Upper lobe of left lung (tissue), 4 donors: ENCODE measurements at regions not wholly inside any gene's neighbourhood (a gene's known extent, or its start where the extent isn't known, plus 50 kb on each side); places are given as distances from the start of the nearest gene placed in this dataset.

Experiments used
- EP300 ChIP-seq, 4 donors: sonication (generic); formaldehyde crosslinking; IDR thresholded peaks; one replicate each; pipeline ENCODE4 v1.5.1; 2017; ENCODE audit warnings: antibody characterized with exemption in 4 of 4, control low read depth in 2 of 4
- POLR2AphosphoS5 ChIP-seq, 2 donors: sonication (generic); formaldehyde crosslinking; IDR thresholded peaks; one replicate each; pipeline ENCODE4 v1.5.1; 2017; ENCODE audit warnings: antibody characterized with exemption in 2 of 2
- TF ChIP-seq, protein P1 (sequence below), 6 experiments: fragments of 450-650 bp in 4 of 6; fragments of 200-600 bp in 2 of 6; sonication (generic) in 2 of 6; IDR thresholded peaks; one replicate each; pipeline ENCODE4 v1.5.1; 2016 to 2019; ENCODE audit warnings: antibody characterized with exemption in 6 of 6

DNA sequence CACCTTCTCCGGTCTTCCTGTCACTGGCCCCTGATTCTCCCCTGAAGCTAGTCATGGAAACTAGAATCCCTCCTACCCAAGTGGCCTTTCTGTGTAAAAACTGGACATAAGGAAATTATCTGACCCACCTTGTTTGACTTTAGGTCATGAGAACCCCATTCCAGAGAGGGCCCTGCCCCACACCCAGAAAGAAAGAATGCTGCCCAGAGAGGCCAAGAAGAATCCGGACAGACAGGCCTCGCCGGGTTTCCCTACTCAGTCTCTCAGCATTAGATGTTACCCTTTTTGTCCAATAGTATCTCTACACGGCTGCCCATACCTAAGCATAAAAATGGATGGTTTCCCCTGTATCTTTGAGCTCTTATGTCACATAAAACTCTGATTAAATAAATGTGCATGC lies 83.3 kb upstream of the HELT start:
- TF ChIP-seq, protein P1, sequence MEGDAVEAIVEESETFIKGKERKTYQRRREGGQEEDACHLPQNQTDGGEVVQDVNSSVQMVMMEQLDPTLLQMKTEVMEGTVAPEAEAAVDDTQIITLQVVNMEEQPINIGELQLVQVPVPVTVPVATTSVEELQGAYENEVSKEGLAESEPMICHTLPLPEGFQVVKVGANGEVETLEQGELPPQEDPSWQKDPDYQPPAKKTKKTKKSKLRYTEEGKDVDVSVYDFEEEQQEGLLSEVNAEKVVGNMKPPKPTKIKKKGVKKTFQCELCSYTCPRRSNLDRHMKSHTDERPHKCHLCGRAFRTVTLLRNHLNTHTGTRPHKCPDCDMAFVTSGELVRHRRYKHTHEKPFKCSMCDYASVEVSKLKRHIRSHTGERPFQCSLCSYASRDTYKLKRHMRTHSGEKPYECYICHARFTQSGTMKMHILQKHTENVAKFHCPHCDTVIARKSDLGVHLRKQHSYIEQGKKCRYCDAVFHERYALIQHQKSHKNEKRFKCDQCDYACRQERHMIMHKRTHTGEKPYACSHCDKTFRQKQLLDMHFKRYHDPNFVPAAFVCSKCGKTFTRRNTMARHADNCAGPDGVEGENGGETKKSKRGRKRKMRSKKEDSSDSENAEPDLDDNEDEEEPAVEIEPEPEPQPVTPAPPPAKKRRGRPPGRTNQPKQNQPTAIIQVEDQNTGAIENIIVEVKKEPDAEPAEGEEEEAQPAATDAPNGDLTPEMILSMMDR (IDR thresholded peaks at IDR 0.05) = no peak
- TF ChIP-seq EP300 (IDR thresholded peaks at IDR 0.05) (no peak), POLR2AphosphoS5 (IDR thresholded peaks at IDR 0.05) (no peak)
